Activated CD4-positive, alpha-beta T cell treated with anti-CD3 and anti-CD28 coated beads, Interleukin-2, amount 50 U/mL, for 24 hours (primary cell): ENCODE measurements at regions not wholly inside any gene's neighbourhood (a gene's known extent, or its start where the extent isn't known, plus 50 kb on each side); places are given as distances from the start of the nearest gene placed in this dataset.

Experiments used
- DNase-seq, 2 donors: peaks; one replicate each; pipeline ENCODE4 v3.0.0-alpha.2; 2020; ENCODE audit warnings: low read depth in 1 of 2, low spot score in 1 of 2

DNA sequence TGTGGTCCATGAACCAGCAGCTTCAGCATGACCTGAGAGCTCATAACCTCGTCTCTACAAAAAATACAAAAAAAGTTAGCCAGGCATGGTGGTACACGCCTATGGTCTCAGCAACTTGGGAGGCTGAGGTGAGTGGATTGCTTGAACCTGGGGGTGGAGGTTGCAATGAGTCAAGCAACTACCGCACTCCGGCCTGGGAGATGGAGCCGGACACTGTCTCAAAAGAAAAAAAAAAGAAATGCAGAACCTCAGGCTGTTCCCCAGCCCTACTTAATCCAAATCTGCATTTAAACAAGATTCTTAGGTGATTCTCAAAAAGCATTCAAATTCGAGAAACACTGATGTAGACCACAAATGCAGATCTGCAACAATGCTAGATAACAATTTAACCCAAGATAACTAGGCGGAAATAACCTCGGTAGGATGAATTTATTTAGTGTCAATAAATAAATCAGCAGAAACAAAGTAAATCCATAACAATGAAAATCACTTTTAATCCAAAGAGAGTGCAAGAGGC, 203.5 kb downstream of the SP3 start:
- DNase-seq: no peak

DNA sequence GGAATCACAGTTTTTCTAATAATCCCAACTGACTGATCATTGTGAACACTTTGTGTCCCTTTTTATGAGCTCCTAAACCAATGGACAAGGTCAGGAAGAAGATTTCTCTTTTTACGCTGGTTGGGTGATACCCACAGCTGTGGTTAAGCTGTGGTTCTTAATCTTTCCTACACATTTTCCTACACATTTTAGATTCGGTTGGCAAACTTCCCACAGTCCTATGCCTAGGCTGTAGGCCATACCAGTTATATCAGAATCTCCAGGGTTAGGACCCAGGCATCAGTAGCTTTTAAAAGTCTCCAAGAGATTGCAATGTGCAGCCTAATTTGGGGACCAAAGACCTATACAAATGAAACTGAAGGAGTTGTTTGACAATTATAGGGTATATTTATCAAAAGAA, 203.0 kb downstream of the SP3 start:
- DNase-seq: no peak

DNA sequence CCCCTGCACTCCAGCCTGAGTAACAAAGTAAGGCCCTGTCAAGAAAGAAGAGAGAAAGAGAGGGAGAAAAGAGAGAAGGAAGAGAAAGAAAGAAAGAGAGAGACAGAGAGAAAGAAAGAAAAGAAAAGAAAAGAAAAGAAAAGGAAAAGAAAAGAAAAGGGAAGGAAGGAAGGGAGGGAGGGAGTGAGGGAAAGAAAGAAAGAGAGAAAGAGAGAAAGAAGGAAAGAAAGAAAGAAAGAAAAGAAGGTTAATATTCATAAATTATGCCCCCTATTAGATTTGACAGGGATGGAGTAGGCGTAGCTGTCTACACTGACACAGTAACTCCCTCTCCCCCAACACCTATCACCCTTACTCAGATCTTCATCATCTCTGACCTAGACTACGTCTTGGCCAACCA, 202.3 kb downstream of the SP3 start:
- no peak for DNase-seq

DNA sequence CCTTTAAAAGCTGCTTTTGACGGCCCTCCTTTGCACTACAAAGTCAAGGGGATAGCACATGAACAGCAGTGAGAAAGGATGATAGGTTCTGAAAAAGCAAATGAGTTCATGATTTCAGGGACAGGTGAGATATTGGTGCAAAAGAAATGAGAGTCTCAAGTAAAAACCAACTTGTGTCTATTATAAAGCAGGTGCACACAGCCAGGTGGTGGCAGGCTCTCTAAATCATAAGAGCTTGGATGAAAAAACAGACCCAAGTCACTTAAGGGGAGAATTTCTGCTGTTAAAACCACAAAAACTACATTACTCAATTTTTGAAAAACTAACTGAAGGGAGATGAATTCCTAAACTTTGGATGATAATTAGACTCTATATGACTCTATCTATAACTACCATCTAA, 201.5 kb downstream of the SP3 start:
- DNase-seq: no peak

DNA sequence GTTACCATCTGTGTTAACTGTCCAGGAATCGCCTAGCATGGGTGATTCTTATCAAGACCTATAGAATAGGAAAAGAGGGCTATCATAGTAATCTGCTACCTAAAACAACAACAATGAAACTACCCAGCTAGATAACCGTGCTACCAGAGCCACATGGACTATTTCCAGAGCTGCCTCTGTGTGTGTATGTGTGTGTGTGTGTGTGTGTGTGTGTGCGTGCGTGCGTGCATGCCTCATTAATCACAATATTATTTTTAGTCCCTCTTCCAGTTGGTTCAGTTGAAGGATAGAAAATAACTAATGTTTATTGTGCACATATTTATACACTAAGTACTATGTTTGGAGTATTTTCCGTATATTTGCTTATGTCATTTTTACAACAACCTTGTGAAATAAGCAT, 201.1 kb downstream of the SP3 start:
- DNase-seq: no peak

DNA sequence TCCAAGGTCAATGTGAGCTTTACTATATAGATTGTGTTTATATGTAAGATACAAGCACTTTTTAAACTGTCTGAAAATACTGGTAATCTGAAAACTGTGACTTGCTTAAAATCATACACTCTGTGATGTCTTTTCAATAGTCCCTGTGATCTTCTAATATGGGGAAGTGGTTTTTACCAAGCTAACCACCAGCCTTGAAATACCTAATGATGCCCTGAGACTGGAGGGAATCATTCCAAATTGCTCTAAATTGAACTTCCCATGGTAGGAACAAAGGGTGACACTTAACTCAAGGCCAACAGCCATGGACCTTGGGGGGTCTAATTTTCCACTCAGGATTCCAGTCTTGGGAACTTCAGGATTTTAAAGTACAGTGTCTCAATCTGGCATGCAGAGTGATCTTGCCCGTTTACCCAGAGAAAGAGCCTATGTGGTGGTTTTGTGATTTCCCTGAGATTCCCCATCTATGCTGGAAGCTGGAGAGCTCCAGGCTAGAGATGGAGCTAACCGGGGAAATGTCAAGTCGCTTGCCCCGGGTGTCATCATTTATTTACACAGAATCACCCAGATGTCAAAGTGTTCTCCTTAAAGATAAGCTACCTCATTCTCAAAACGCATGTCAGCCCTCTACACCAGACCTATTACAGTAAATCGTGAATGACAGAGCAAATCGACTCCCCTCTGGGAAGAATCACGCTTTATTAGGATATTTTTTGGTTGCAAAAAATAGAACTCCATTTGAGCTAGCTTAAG, 198.5 kb downstream of the SP3 start:
- no peak for DNase-seq

DNA sequence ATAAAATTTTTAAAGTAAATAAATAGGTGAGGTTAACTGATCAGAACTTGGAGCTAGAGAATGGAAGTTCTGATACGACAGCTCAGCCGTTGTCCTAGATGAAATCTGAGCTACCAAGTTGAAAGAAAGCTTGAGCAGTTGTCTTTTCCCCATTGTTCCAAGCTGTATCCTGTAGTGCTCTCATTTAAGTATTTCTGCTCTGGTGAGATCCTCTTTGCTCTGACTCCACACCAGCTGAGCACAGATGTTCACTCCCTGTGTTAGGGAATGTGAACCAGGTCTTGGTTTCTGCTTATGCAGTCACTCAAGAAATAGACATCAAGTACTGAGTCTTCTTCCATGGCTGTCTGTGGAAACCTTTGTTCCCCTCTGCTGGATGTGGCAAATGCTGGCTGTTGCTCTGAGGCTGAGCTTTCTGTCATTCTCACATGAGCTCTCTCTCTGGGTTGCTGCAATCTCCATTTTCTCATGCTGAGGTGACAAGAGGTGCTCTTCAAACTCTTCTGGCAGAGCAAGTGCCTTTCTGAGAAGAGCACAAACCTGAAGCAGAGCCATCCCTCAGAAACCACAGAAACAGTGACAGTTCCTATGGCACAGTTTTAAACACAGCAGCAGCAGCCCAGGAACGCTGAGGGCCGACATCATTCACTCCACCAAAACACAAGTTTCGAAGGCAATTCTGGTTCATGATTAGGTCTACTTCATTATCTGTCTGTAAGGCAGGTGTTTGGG, 194.1 kb downstream of the SP3 start:
- DNase-seq: no peak

DNA sequence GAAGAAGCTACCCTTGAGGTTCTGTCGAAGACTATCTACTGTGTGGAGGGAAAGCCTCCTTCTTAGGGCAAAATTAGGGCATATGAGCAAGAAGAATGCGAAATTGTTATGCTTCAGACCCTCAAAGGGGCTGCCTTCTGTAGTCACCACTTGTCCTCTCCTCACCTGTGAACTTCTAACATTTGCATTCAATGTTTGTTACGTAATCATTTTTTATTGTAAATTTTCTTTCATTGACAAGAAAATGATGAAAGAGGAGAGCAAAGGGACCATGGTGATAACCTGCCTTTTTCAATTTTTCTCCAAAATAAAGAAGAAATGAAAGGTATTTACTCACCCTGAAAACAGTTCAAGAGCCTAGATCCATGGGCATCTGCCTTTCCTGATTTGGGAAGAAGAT, 193.0 kb downstream of the SP3 start:
- DNase-seq: no peak

DNA sequence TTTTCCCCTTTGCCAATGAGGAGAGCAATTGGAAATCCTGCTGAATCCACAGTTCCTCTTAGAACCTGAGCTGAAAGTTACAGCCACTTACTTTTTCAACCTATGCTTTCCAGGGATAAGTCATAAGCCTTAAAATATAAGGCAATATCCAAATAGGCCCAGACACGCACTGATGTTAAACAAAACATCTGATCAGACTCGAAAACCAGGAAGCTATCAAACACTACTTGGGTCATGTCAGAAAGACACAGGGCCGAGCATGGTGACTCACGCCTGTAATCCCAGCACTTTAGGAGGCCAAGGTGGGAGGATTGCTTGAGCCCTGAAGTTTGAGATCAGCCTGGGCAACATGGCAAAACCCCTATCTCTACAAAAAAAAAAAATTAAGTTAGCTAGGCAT, 192.1 kb downstream of the SP3 start:
- DNase-seq: no peak

DNA sequence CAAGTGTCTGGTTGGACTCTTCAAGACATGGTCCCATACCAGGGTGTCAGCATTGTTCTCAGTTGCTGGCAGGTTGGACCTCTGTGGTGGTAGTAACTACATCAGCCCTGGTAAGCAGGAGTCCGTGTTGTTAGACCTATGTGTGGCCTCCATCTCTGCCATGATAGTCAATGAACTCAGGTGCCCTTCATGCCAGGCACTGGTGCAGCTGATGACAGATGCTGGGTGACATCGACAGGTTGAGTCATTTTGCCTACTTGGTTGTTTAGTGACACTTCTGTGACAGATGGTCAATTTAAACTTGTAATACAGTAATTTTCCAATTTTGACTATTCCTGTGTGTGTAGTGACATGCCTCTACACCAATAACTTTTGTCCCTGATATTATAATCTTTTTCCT, 189.7 kb downstream of the SP3 start:
- no peak for DNase-seq

DNA sequence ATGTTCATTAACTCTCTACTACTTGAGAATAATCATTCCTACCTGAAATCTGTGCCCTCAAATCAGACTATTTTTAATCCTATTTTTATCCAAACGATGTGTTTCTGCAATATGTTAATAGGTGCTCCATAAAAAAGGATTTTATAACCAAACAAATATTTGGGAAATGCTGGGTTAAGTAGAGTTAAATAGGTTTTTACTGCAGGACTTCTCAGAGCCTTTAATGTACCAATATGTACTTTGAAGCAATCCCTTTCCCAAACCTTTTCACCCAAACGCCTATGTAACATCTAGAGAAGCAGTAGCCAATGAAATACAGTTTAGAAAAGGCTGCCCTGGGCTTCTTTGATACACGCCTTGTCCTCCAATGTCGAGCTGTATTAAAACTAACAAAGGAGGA, 182.5 kb downstream of the SP3 start:
- DNase-seq: no peak

DNA sequence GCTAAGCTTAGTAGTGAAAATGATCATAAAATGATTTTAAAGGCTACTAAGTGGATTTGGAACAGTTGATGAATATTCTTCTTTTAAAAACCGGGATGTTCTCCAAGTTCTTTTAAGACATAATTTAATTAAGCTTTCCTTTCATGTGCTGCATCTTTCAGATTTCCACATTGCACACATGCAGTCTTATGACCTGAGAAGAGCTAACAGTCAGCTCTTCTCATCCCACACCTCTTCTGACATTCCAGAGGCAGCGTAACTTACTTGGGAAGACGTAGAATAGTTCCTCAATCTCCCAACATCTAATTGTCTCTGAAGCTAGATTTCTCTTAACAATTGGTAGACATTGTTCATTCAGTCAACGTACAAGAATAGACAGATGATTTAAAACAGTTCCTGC, 181.8 kb downstream of the SP3 start:
- no peak for DNase-seq

DNA sequence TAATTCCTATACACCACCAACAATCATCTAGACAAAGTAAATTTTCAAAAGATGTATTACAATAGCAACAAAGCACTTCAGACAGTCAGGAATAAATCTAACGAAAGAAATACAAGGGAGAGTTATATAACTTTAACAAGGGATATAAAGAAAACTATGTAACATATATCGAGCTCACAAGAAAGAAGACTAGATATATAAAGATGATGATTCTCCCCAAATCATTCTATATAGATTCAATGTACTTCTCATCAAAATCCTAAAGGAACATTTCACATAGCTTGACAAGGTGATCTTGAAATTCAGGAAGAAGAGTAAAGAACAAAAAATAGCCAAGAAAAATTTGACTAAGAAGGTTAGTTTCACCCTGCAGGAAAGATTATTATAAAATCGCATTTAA, 179.4 kb downstream of the SP3 start:
- DNase-seq: no peak

DNA sequence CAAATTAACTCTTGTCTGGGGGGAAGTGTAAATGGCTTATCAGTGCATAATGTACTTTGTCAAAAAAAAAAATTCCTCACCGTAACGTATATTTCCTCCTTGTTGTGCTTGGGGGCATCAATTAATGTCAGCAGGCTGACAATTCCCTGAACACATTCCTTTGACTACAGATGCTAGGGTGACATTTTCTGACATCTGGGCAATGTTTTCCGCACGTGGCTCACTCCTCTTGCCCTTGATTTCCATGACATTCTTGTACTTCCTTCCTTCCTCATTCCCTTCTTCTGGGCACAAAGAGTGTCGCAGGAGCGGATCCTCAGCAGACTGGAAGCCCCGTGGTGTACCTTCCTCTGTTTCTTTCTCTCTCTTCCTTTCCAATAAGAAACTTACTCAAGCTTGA, 173.7 kb downstream of the SP3 start:
- DNase-seq: no peak

DNA sequence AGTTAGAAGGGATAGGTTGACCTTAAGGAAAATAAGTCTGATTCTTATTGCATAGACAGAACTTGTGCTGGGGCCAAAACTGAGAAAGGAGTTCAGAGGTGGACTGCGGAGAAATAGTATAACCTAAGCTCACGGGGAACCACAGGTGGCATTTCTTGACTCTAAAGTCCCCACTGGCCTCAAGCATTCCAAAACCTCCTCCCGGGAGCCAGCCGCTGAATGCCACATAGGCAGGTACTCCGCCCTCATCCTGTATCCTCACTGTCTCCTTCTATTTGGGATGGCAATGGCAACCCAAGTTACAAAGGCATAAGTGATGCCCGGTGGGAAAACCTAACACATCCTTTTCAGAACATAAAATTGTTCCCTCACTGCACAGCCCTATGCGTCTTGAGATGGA, 173.0 kb downstream of the SP3 start:
- DNase-seq: no peak

DNA sequence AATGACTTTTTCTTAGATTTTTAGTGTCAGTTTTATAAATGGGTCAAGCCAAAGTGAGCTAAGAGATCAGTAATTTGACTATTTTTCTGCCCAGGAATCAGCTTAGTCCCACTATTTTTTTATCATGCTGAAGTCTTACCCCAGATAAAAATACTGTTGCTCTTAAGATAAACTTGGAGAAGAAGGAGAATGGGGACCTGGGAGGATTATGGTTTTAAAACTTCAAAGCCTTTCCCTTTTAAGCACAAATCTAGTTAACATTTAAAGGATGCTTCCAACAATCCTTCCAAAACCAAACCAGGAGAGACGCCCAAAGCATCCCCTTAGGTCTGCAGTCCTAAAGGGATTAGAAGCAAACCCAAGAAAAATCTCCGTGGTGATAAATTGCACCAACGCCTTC, 172.4 kb downstream of the SP3 start:
- DNase-seq: no peak

DNA sequence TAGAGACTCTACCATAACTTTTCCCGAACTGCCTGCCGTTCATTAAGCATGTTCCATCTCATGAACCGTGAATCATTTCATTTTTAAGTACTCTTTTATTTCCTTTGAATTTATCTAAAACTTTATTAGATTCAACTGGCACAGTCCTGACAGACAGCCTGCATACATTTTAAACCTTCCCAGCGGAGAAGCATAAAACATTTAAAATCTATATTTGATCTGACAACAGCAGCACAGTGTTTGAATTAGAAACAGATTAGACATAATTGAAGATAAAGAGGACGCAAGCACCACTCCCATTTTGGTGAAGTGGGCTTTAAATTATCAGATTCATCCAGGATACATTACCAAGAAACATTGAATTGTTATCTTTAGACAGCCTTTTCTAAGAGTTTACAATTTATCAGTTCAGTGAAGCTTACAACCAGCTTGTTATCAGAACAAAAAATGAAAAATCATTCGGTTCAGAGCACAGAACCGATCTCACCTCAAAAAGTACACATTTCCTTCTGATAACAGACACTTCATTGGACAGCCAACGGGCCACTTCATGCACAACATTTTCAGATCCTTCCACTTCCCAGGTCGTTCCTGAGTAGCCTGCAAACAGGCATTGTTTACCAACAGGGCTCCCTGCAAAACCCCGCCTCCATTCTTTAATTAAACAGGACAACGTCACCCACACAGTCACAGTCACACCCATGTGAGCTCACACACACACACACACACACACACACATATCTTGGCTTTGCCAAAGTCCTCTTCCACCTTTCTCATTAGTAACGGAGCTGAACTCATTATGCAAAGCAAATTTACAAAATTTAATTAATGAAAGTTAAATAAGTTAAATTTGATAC, 171.2 kb downstream of the SP3 start:
- no peak for DNase-seq

DNA sequence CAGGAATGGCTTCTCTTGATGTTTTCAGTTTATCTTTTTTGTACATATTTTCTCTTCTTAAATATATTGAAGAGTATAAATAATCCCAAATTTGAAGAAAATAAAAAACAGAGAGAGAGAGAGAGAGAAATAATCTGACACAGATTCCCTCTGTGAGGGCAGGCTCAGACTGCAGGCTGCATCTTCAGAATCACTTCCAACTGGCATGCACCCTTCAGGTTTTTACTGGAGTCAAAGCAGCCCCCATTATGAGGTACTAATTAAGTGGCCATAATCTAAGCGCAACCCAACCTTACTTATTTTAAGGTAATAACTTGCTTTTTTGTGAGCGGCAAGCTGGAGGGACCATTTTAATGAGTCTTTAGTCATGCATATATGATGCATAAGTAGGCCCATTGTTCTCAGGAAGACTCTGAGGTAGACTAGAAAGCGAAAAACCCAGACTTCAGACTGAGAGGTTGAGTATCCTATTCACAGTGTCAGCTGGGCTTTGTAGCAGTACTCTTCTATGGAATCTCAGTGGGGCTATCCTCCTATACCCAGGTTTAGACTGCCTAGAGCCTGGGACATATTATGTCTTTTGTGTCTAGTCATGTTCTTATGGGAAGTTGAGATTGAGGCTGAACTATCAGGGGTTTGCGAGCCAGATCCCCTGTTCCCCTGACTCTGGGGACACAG, 167.4 kb downstream of the SP3 start:
- DNase-seq: no peak

DNA sequence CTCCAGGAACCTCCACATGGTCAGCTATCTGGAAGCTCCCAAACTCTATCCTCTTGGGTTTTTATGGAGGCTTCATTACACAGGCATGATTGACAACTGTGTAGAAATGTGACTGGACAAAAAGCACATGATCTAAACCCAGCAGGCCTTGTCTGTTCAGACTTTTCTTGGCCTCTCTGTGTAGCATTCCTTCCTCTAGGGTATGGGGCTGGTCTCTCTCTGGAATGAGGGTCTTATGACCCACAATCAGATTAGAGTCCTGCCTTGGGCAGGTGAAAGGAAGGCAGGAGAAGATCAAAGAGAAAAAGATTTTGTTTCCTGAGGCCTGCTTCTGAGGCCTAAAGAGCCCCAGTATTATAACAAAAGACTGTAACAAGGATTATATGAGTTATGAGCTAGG, 162.7 kb downstream of the SP3 start:
- no peak for DNase-seq

DNA sequence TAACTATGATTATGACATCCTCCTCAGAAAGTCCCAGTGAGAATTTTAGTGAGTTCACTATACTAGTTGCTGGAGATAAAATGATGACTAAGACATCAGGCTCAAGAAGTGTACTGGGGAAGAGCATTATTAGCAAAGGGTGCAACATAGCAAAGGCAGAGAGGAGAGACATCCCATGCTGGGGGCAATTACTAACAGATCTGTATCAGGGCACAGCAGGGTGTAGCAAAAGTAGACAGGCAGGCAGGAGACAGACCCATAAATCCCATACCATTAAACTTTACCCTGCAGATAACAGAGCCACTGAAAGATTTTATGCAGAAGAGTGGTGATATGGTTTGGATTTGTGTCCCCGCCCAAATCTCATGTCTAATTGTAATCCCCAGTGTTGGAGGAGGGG, 161.7 kb downstream of the SP3 start:
- no peak for DNase-seq

DNA sequence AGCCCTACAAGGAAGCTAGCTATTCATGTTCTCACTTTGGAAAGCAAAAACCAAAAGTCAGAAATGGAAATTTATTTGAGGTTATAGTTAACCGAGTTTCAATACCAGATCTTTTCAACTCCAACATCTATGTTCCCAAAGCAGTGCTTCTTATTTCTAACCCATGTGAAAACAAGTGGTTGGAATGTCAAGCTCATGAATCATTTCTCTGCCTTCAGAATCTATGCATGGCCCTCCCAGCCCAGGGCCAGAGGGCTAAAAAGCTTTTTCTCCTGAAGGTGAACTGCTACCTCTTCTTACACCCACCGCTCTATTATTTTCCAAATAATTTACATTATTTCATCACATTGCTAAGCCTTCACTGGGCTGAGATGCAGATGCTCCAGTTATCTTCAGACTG, 158.4 kb downstream of the SP3 start:
- DNase-seq: no peak
